ENCODE measurements at regions not wholly inside any gene's neighbourhood (a gene's known extent, or its start where the extent isn't known, plus 50 kb on each side); places are given as distances from the start of the nearest gene placed in this dataset.

DNA sequence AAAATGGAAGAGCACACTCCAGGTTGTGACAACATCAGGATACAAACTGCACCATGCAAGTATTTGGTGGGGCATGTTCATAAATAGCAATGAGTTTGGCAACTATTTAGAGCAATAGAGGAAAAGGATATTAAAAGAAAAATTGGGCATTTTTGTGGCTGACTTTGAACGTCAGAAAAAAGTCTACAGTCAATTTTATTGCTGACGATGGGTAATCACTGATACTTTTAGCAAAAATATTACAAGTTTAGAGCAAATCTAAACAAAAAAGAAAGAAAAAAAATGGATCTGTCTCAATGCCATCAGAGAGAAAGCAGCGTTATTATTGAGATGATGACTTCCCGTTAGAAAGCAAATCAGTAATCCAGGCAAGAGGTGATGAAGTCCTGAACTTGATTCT is 65.2 kb downstream of the CGGBP1 start:
- TF ChIP-seq POLR2AphosphoS5 (IDR thresholded peaks at IDR 0.05) (no peak), POLR2A (IDR thresholded peaks at IDR 0.05; ENCODE audit: low read depth) (no peak), EP300 (IDR thresholded peaks at IDR 0.05) (no peak), CTCF (IDR thresholded peaks at IDR 0.05) (no peak)
